Activated B cell treated with CpG ODN at 0.5 μM for 24 hours (primary cell): ENCODE measurements at regions not wholly inside any gene's neighbourhood (a gene's known extent, or its start where the extent isn't known, plus 50 kb on each side); places are given as distances from the start of the nearest gene placed in this dataset.

Experiments
- ATAC-seq: fragments of 200-7000 bp; cut with Tn5 transposase; one replicate; pipeline ENCODE4 v1.10.0; 2021; ENCODE audit warnings: low read depth, mild to moderate bottlenecking, moderate library complexity
- CTCF ChIA-PET: fragments of 350-600 bp; sonication (Branson Sonifier 250); formaldehyde crosslinking; loops from one replicate; lab custom pipeline; 2021; ENCODE audit warnings: antibody characterized with exemption; lab: Charles Lee
- POLR2A ChIA-PET: fragments of 350-600 bp; sonication (Branson Sonifier 250); formaldehyde crosslinking; loops from one replicate; lab custom pipeline; 2021; ENCODE audit warnings: antibody characterized with exemption; lab: Charles Lee
- DNase-seq: peaks from one replicate; pipeline ENCODE4 v3.0.0; 2022
- H3K27ac Mint-ChIP-seq: one replicate; pipeline ENCODE4 v1.8.0; 2020; ENCODE audit warnings: mixed read lengths
- H3K27me3 Mint-ChIP-seq: one replicate; pipeline ENCODE4 v1.8.0; 2021; ENCODE audit warnings: mixed read lengths
- H3K36me3 Mint-ChIP-seq: one replicate; pipeline ENCODE4 v1.8.0; 2021; ENCODE audit warnings: low read depth, mixed read lengths
- H3K4me1 Mint-ChIP-seq: one replicate; pipeline ENCODE4 v1.8.0; 2021; ENCODE audit warnings: mixed read lengths
- H3K4me3 Mint-ChIP-seq: one replicate; pipeline ENCODE4 v1.8.0; 2020; ENCODE audit warnings: mild to moderate bottlenecking, mixed read lengths
- H3K9me3 Mint-ChIP-seq: one replicate; pipeline ENCODE4 v1.8.0; 2020; ENCODE audit warnings: mixed read lengths
- CTCF ChIP-seq: fragments of 200-600 bp; IDR thresholded peaks from one replicate; pipeline ENCODE4 v1.8.0; 2022; ENCODE audit warnings: antibody characterized with exemption, mild to moderate bottlenecking
- intact Hi-C: fragments of 100-400 bp; cut with micrococcal nuclease; formaldehyde crosslinking; loops from one replicate; pipeline ENCODE4 v1.15.1; 2024

GRCh38 chr2:12931186-12931844, 214.6 kb downstream of the TRIB2 start:
- peaks cover 15% of the 10 kb centered on the region for H3K4me1 Mint-ChIP-seq
- no peak for TF ChIP-seq CTCF
- H3K36me3 Mint-ChIP-seq: no peaks in the 10 kb centered on the region
- CTCF ChIA-PET: interaction anchor here (0.7 to 5.4 kb wide), 33 partner anchors 8 to 1152 kb away, joined by 3 to 64 read pairs (median 4); partner anchors contain the start of gene TRIB2
- POLR2A ChIA-PET: interaction anchor here (1.3 to 1.8 kb wide), 2 partner anchors 198 to 215 kb away, joined by 3 to 4 read pairs; partner anchors contain the start of gene TRIB2
- no peak overlapping the region for H3K27ac Mint-ChIP-seq
- no peak overlapping the region for H3K4me3 Mint-ChIP-seq
- H3K27me3 Mint-ChIP-seq: no peaks in the 10 kb centered on the region
- no peaks in the 10 kb centered on the region for H3K9me3 Mint-ChIP-seq
- intact Hi-C loops: loop anchor here (1.0 to 10.0 kb wide), 9 partner anchors 75 to 1102 kb away; partner anchors contain the start of gene TRIB2
- DNase-seq (no peak), ATAC-seq (peak; percentile 49)

- ChIA-PET POLR2A (interaction anchor here (1.3 kb wide), 1 partner anchor 216 kb away, joined by 3 read pairs; the partner anchor contains the start of gene TRIB2), CTCF (interaction anchor here (1.0 to 5.4 kb wide), 7 partner anchors 10 to 1103 kb away, joined by 3 to 64 read pairs (median 17); partner anchors contain the start of gene TRIB2)
- Mint-ChIP-seq H3K4me3 (no peak overlapping the region), H3K4me1 (peaks cover 15% of the 10 kb centered on the region), H3K27me3 (no peaks in the 10 kb centered on the region), H3K36me3 (no peaks in the 10 kb centered on the region), H3K9me3 (no peaks in the 10 kb centered on the region), H3K27ac (no peak overlapping the region)
- DNase-seq (no peak), ATAC-seq (no peak)
- intact Hi-C loops: loop anchor here (5.0 to 10.0 kb wide), 2 partner anchors 757 to 900 kb away; no protein-coding TSS in a partner anchor
- no peak for TF ChIP-seq CTCF
Measured at GRCh38 chr2:12932192-12932591, 215.5 kb downstream of the TRIB2 start.

GRCh38 chr2:12934146-12934756, 217.5 kb downstream of the TRIB2 start:
- intact Hi-C loops: loop anchor here (5.0 to 10.0 kb wide), 2 partner anchors 759 to 902 kb away; no protein-coding TSS in a partner anchor
- peaks cover 7% of the 10 kb centered on the region for H3K4me1 Mint-ChIP-seq
- DNase-seq: no peak
- no peaks in the 10 kb centered on the region for H3K36me3 Mint-ChIP-seq
- H3K27me3 Mint-ChIP-seq: no peaks in the 10 kb centered on the region
- POLR2A ChIA-PET: no interaction called here
- no peak overlapping the region for H3K27ac Mint-ChIP-seq
- ATAC-seq: no peak
- no peak for TF ChIP-seq CTCF
- no peaks in the 10 kb centered on the region for H3K9me3 Mint-ChIP-seq
- H3K4me3 Mint-ChIP-seq: no peak overlapping the region
- CTCF ChIA-PET: interaction anchor here (1.5 kb wide), 1 partner anchor 218 kb away, joined by 3 read pairs; the partner anchor contains the start of gene TRIB2

- H3K4me3 Mint-ChIP-seq: no peak overlapping the region
- no peaks in the 10 kb centered on the region for H3K27me3 Mint-ChIP-seq
- H3K9me3 Mint-ChIP-seq: no peaks in the 10 kb centered on the region
- CTCF ChIA-PET: interaction anchor here (1.5 kb wide), 1 partner anchor 219 kb away, joined by 3 read pairs; the partner anchor contains the start of gene TRIB2
- intact Hi-C loops: loop anchor here (10.0 kb wide), 1 partner anchor 760 kb away; no protein-coding TSS in a partner anchor
- H3K36me3 Mint-ChIP-seq: no peaks in the 10 kb centered on the region
- DNase-seq: no peak
- no peak for ATAC-seq
- POLR2A ChIA-PET: no interaction called here
- peaks cover 3% of the 10 kb centered on the region for H3K4me1 Mint-ChIP-seq
- H3K27ac Mint-ChIP-seq: no peak overlapping the region
- TF ChIP-seq CTCF: no peak
Measured at GRCh38 chr2:12935222-12935621, 218.5 kb downstream of the TRIB2 start.

GRCh38 chr2:12935796-12936195, 219.1 kb downstream of the TRIB2 start:
- DNase-seq (no peak), ATAC-seq (no peak)
- H3K4me1 Mint-ChIP-seq: peaks cover 3% of the 10 kb centered on the region
- TF ChIP-seq CTCF: no peak
- intact Hi-C loops: loop anchor here (10.0 kb wide), 1 partner anchor 761 kb away; no protein-coding TSS in a partner anchor
- no peaks in the 10 kb centered on the region for H3K9me3 Mint-ChIP-seq
- H3K36me3 Mint-ChIP-seq: no peaks in the 10 kb centered on the region
- H3K27ac Mint-ChIP-seq: no peak overlapping the region
- CTCF ChIA-PET: no interaction called here
- POLR2A ChIA-PET: no interaction called here
- no peak overlapping the region for H3K4me3 Mint-ChIP-seq
- no peaks in the 10 kb centered on the region for H3K27me3 Mint-ChIP-seq
